ENCODE measurements at regions not wholly inside any gene's neighbourhood (a gene's known extent, or its start where the extent isn't known, plus 50 kb on each side); places are given as distances from the start of the nearest gene placed in this dataset.
"Not testable (repeated sequence)": the region's sequence is repeated elsewhere in the genome, so short reads cannot be mapped to it uniquely, and the experiment has no call there.

DNA sequence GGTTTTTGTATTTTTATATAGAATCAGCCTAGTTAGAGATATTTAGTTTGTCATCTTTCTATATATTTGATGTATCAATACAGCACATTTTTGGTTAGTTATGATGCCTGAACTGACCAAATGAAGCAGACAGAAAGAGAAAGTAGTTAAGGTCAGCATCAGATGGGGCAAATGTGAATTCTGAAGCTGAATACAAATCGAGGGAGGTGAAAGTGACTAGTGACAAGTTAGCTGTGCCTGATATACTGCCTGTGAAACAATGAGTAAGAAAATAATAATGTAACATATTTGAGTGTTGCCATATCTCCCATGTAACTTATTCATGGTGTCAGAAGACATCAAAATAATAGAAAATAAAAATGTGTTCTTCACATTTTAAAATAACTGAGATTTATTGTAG, 680.3 kb upstream of the SEMA6D start:
- Histone ChIP-seq H3K4me3 (ENCODE audit: low read length) (no peak overlapping the region), H3K4me1 (ENCODE audit: insufficient read depth, low read length) (no peaks in the 10 kb centered on the region), H3K9me3 (ENCODE audit: low read length) (no peaks in the 10 kb centered on the region), H3K27me3 (ENCODE audit: low read length) (no peaks in the 10 kb centered on the region), H2AFZ (ENCODE audit: low read length) (no peak overlapping the region), H3K9me2 (replicated peaks; ENCODE audit: low read length) (no peaks in the 10 kb centered on the region), H3K79me2 (ENCODE audit: low read length) (no peaks in the 10 kb centered on the region), H4K20me1 (ENCODE audit: low read length) (no peaks in the 10 kb centered on the region), H3K4me2 (ENCODE audit: low read length) (no peak overlapping the region), H3K36me3 (ENCODE audit: low read depth, low read length) (no peaks in the 10 kb centered on the region), H3K9ac (ENCODE audit: low read length) (no peak overlapping the region), H3K27ac (ENCODE audit: low read length) (no peak overlapping the region), H3F3A (ENCODE audit: low read length, unreplicated experiment) (no peaks in the 10 kb centered on the region)
- CTCF ChIA-PET, result no interaction called here
- intact Hi-C loops (cut with micrococcal nuclease), result no loop called here
- POLR2A ChIA-PET (ENCODE audit: unreplicated experiment), result no interaction called here
- BruUV-seq (replicated peaks), result no TSS peak
- TF ChIP-seq, protein P1, sequence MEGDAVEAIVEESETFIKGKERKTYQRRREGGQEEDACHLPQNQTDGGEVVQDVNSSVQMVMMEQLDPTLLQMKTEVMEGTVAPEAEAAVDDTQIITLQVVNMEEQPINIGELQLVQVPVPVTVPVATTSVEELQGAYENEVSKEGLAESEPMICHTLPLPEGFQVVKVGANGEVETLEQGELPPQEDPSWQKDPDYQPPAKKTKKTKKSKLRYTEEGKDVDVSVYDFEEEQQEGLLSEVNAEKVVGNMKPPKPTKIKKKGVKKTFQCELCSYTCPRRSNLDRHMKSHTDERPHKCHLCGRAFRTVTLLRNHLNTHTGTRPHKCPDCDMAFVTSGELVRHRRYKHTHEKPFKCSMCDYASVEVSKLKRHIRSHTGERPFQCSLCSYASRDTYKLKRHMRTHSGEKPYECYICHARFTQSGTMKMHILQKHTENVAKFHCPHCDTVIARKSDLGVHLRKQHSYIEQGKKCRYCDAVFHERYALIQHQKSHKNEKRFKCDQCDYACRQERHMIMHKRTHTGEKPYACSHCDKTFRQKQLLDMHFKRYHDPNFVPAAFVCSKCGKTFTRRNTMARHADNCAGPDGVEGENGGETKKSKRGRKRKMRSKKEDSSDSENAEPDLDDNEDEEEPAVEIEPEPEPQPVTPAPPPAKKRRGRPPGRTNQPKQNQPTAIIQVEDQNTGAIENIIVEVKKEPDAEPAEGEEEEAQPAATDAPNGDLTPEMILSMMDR (conservative IDR thresholded peaks at IDR 0.05; ENCODE audit: low read depth, low read length), result no peak
- TF ChIP-seq EZH2 (IDR thresholded peaks at IDR 0.05; ENCODE audit: low read length, unreplicated experiment), result no peak
- no peak for TF ChIP-seq EZH2phosphoT487 (IDR thresholded peaks at IDR 0.05; ENCODE audit: borderline replicate concordance, low read length)
- DNase-seq (no peak), ATAC-seq (no peak)

DNA sequence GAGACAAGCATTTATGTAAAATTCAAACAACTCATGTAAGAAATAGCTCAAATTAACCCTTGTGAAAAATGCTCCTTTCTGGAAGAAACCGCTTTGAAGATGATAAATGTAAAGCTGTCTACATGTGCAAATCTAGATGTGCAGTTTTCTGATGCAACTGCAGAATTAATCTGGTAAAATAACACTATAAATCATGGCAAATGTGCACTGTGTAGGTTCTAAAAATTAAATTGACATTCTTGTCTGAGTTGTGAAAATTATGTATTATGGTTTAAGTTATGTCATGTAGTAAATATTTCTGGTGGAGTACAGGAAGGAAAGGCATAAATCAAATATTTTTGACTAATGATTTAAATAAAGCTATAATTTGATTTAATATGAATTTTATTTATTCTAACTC, 678.1 kb upstream of the SEMA6D start:
- intact Hi-C loops (cut with micrococcal nuclease), result no loop called here
- POLR2A ChIA-PET (ENCODE audit: unreplicated experiment), result no interaction called here
- Histone ChIP-seq H3K4me2 (ENCODE audit: low read length) (no peak overlapping the region), H3K9me3 (ENCODE audit: low read length) (no peaks in the 10 kb centered on the region), H3K9ac (ENCODE audit: low read length) (no peak overlapping the region), H2AFZ (ENCODE audit: low read length) (no peak overlapping the region), H3K36me3 (ENCODE audit: low read depth, low read length) (no peaks in the 10 kb centered on the region), H3K9me2 (replicated peaks; ENCODE audit: low read length) (no peaks in the 10 kb centered on the region), H3K27ac (ENCODE audit: low read length) (no peak overlapping the region), H3F3A (ENCODE audit: low read length, unreplicated experiment) (no peaks in the 10 kb centered on the region), H3K27me3 (ENCODE audit: low read length) (no peaks in the 10 kb centered on the region), H3K4me3 (ENCODE audit: low read length) (no peak overlapping the region), H4K20me1 (ENCODE audit: low read length) (no peaks in the 10 kb centered on the region), H3K79me2 (ENCODE audit: low read length) (no peaks in the 10 kb centered on the region), H3K4me1 (ENCODE audit: insufficient read depth, low read length) (no peaks in the 10 kb centered on the region)
- CTCF ChIA-PET, result no interaction called here
- no TSS peak for BruUV-seq (replicated peaks)
- ATAC-seq (no peak), DNase-seq (no peak)
- TF ChIP-seq EZH2phosphoT487 (IDR thresholded peaks at IDR 0.05; ENCODE audit: borderline replicate concordance, low read length), result no peak
- TF ChIP-seq, protein P1 (conservative IDR thresholded peaks at IDR 0.05; ENCODE audit: low read depth, low read length), result no peak
- no peak for TF ChIP-seq EZH2 (IDR thresholded peaks at IDR 0.05; ENCODE audit: low read length, unreplicated experiment)

DNA sequence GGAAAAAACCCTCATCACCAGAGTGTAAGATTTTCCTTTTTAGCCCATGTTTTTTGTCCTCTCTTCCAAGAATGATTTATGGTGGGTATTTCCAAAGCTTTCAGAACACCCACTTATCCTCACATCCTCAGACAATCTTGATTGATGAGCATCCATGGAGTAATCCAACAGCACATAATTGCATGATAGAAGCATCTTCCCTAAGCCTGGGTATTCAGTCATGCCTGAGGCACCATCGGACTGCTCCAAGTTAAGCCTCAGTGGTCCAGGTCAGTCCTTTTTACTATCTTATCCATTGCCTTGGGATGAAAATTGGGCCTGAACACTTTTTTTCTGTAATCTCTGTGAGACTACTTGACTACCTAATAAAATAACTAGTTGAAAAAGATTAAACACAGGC, 676.0 kb upstream of the SEMA6D start:
- Histone ChIP-seq H2AFZ (ENCODE audit: low read length) (no peak overlapping the region), H3K27me3 (ENCODE audit: low read length) (no peaks in the 10 kb centered on the region), H3K4me2 (ENCODE audit: low read length) (no peak overlapping the region), H3K4me3 (ENCODE audit: low read length) (no peak overlapping the region), H3K9me2 (replicated peaks; ENCODE audit: low read length) (no peaks in the 10 kb centered on the region), H4K20me1 (ENCODE audit: low read length) (no peaks in the 10 kb centered on the region), H3K27ac (ENCODE audit: low read length) (no peak overlapping the region), H3F3A (ENCODE audit: low read length, unreplicated experiment) (no peaks in the 10 kb centered on the region), H3K9ac (ENCODE audit: low read length) (no peak overlapping the region), H3K4me1 (ENCODE audit: insufficient read depth, low read length) (no peaks in the 10 kb centered on the region), H3K9me3 (ENCODE audit: low read length) (no peaks in the 10 kb centered on the region), H3K36me3 (ENCODE audit: low read depth, low read length) (no peaks in the 10 kb centered on the region), H3K79me2 (ENCODE audit: low read length) (no peaks in the 10 kb centered on the region)
- BruUV-seq (replicated peaks), result no TSS peak
- DNase-seq (no peak), ATAC-seq (no peak)
- ChIA-PET CTCF (no interaction called here), POLR2A (ENCODE audit: unreplicated experiment) (no interaction called here)
- no peak for TF ChIP-seq EZH2 (IDR thresholded peaks at IDR 0.05; ENCODE audit: low read length, unreplicated experiment)
- no peak for TF ChIP-seq EZH2phosphoT487 (IDR thresholded peaks at IDR 0.05; ENCODE audit: borderline replicate concordance, low read length)
- TF ChIP-seq, protein P1 (conservative IDR thresholded peaks at IDR 0.05; ENCODE audit: low read depth, low read length), result no peak
- intact Hi-C loops (cut with micrococcal nuclease), result no loop called here

DNA sequence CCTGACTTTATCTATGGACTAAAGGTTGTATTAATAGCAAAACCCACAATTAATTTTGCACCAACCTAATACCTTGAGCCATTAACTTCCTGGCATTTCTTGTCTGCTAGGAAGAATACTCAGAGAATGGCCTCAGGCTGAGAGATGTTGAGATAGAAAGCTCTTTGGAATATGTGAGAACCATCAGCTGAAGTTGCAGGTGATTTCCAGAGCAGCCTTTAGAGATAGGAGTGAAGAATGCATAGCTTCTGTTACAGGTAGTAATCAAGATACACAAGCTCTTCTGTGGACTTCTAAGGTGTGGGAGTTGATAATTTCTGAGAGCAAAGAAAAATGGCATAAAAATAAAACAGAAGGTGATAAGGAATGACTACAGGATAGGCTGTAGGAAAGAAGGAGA, 669.3 kb upstream of the SEMA6D start:
- H3K27ac ChIP-seq (ENCODE audit: low read length); H3K36me3 ChIP-seq (ENCODE audit: low read depth, low read length); POLR2A ChIA-PET (ENCODE audit: unreplicated experiment); H3K79me2 ChIP-seq (ENCODE audit: low read length); BruUV-seq (replicated peaks); DNase-seq; H3K9me3 ChIP-seq (ENCODE audit: low read length); H3F3A ChIP-seq (ENCODE audit: low read length, unreplicated experiment); H3K9ac ChIP-seq (ENCODE audit: low read length); H2AFZ ChIP-seq (ENCODE audit: low read length); H3K9me2 ChIP-seq (replicated peaks; ENCODE audit: low read length); ATAC-seq; CTCF ChIA-PET; H3K4me2 ChIP-seq (ENCODE audit: low read length); intact Hi-C loops (cut with micrococcal nuclease); H3K4me1 ChIP-seq (ENCODE audit: insufficient read depth, low read length); H4K20me1 ChIP-seq (ENCODE audit: low read length); H3K4me3 ChIP-seq (ENCODE audit: low read length); H3K27me3 ChIP-seq (ENCODE audit: low read length): not testable (repeated sequence)

Measured in PC-3 (cell line).